A549 (cell line): ENCODE measurements at regions not wholly inside any gene's neighbourhood (a gene's known extent, or its start where the extent isn't known, plus 50 kb on each side); places are given as distances from the start of the nearest gene placed in this dataset.

Experiments
- ATAC-seq, 2 experiments: fragments of 200-7000 bp in 1 of 2; fragments of >200 bp in 1 of 2; cut with Nextera tagmentation in 1 of 2; cut with Tn5 transposase in 1 of 2; 3 replicates each; pipeline versions ENCODE4 v1.8.0 to v1.9.1; 2018 to 2020; ENCODE audit warnings: mild to moderate bottlenecking in 1 of 2, moderate library complexity in 1 of 2
- CTCF ChIA-PET: fragments of 300-600 bp; sonication (Branson Sonifier 250); formaldehyde crosslinking; extraction: SDS; loops from one replicate; lab custom pipeline; 2021; ENCODE audit warnings: antibody characterized with exemption, inconsistent platforms; lab: Yijun Ruan, JAX
- POLR2A ChIA-PET: fragments of 350-600 bp; formaldehyde crosslinking; extraction: SDS; loops from one replicate; lab custom pipeline; 2021; ENCODE audit warnings: antibody characterized with exemption, inconsistent platforms; lab: Yijun Ruan, JAX
- DNase-seq, 2 experiments: peaks; one replicate each; pipeline versions ENCODE4 v3.0.0 to v3.0.0-alpha.2; 2011 to 2016; ENCODE audit warnings: low read depth in 1 of 2, low spot score in 1 of 2
- FAIRE-seq: peaks from 2 replicates; lab custom pipeline; 2011; peaks lifted over from hg19 to GRCh38; lab: Jason Lieb, UNC
- H3K27ac ChIP-seq, 2 experiments: fragments of >200 bp; sonication (Bioruptor Twin); formaldehyde crosslinking; 3 replicates each; pipeline ENCODE4 v1.5.1; 2016 to 2017
- H3K4me1 ChIP-seq: fragments of >200 bp; sonication (Bioruptor Twin); formaldehyde crosslinking; 3 replicates; pipeline ENCODE4 v1.6.1; 2016
- H3K4me2 ChIP-seq: fragments of >200 bp; sonication (Bioruptor Twin); formaldehyde crosslinking; 3 replicates; pipeline ENCODE4 v1.6.1; 2016
- H3K4me3 ChIP-seq: fragments of >200 bp; sonication (Bioruptor Twin); formaldehyde crosslinking; 3 replicates; pipeline ENCODE4 v1.5.1; 2016
- H3K9me3 ChIP-seq: fragments of >200 bp; sonication (Bioruptor Twin); formaldehyde crosslinking; 3 replicates; pipeline ENCODE4 v1.6.1; 2016
- BCL3 ChIP-seq: fragments of >200 bp; sonication (Bioruptor Twin); formaldehyde crosslinking; IDR thresholded peaks from 3 replicates; pipeline ENCODE4 v1.6.1; 2016
- CBX8 ChIP-seq: fragments of 200-600 bp; sonication (generic); IDR thresholded peaks from 2 replicates; pipeline ENCODE4 v1.6.1; 2016
- CEBPB ChIP-seq, 2 experiments: fragments of >200 bp in 1 of 2; sonication (Bioruptor Twin) in 1 of 2; formaldehyde crosslinking in 1 of 2; IDR thresholded peaks; 2 replicates each; pipeline ENCODE4 v1.6.1; 2012 to 2016
- CHD2 ChIP-seq: fragments of 150-350 bp; IDR thresholded peaks from 2 replicates; pipeline ENCODE4 v1.6.1; 2014; ENCODE audit warnings: low read length; ENCODE audit not compliant: partially characterized antibody
- EHF ChIP-seq: fragments of 250-450 bp; sonication (Bioruptor Pico); IDR thresholded peaks from 2 replicates; pipeline ENCODE4 v1.5.0; 2020; ENCODE audit warnings: mild to moderate bottlenecking
- EP300 ChIP-seq, 2 experiments: fragments of >200 bp; sonication (Bioruptor Twin); formaldehyde crosslinking; IDR thresholded peaks; 2 replicates in 1 of 2; 3 replicates in 1 of 2; pipeline ENCODE4 v1.6.1; 2016 to 2017
- ESRRA ChIP-seq: fragments of 150-350 bp; IDR thresholded peaks from 2 replicates; pipeline ENCODE4 v1.6.1; 2014; ENCODE audit warnings: mild to moderate bottlenecking, low read length, borderline replicate concordance
- FOSB ChIP-seq: fragments of 250-450 bp; sonication (Bioruptor Pico); IDR thresholded peaks from 2 replicates; pipeline ENCODE4 v1.5.0; 2020; ENCODE audit warnings: mild to moderate bottlenecking, moderate library complexity
- FOSL2 ChIP-seq, 2 experiments: fragments of 450-650 bp in 1 of 2; fragments of >200 bp in 1 of 2; sonication (Bioruptor Twin) in 1 of 2; formaldehyde crosslinking; IDR thresholded peaks; 2 replicates each; pipeline versions ENCODE4 v1.5.0 to v1.6.1; 2016 to 2020; ENCODE audit warnings: mild to moderate bottlenecking in 1 of 2, moderate library complexity in 1 of 2
- FOXS1 ChIP-seq: fragments of 250-450 bp; sonication (Bioruptor Pico); IDR thresholded peaks from 2 replicates; pipeline ENCODE4 v1.5.0; 2020; ENCODE audit warnings: mild to moderate bottlenecking, moderate library complexity
- HDAC2 ChIP-seq: fragments of 200-600 bp; sonication (generic); IDR thresholded peaks from 2 replicates; pipeline ENCODE4 v1.6.1; 2016
- HEYL ChIP-seq: fragments of 250-450 bp; sonication (Bioruptor Pico); IDR thresholded peaks from 2 replicates; pipeline ENCODE4 v1.8.0; 2021; ENCODE audit warnings: mild to moderate bottlenecking, moderate library complexity
- HMGXB4 ChIP-seq: fragments of 250-450 bp; sonication (Bioruptor Pico); IDR thresholded peaks from 2 replicates; pipeline ENCODE4 v1.5.0; 2021; ENCODE audit warnings: mild to moderate bottlenecking, moderate library complexity, borderline replicate concordance
- HOXB13 ChIP-seq: fragments of 250-450 bp; sonication (Bioruptor Pico); IDR thresholded peaks from 2 replicates; pipeline ENCODE4 v1.5.0; 2020; ENCODE audit warnings: low read depth, mild to moderate bottlenecking, moderate library complexity
- KDM1A ChIP-seq: fragments of 200-600 bp; sonication (generic); IDR thresholded peaks from 2 replicates; pipeline ENCODE4 v1.6.1; 2016; ENCODE audit warnings: low read depth, mild to moderate bottlenecking
- MAFK ChIP-seq: fragments of 450-650 bp; IDR thresholded peaks from 2 replicates; pipeline ENCODE4 v1.6.1; 2014; ENCODE audit not compliant: partially characterized antibody
- MYC ChIP-seq: IDR thresholded peaks from 2 replicates; pipeline ENCODE4 v1.6.1; 2012; ENCODE audit warnings: mild to moderate bottlenecking, inconsistent platforms, low read length, improper control_type of control experiment, borderline replicate concordance
- NFE2L2 ChIP-seq: fragments of 150-350 bp; conservative IDR thresholded peaks from 2 replicates; pipeline ENCODE4 v1.6.1; 2014; ENCODE audit warnings: low read length
- NPAS2 ChIP-seq: fragments of 250-450 bp; sonication (Bioruptor Pico); IDR thresholded peaks from 2 replicates; pipeline ENCODE4 v1.8.0; 2022; ENCODE audit warnings: mild to moderate bottlenecking, moderate library complexity, borderline replicate concordance
- POLR2A ChIP-seq: IDR thresholded peaks from 2 replicates; pipeline ENCODE4 v1.6.1; 2012; ENCODE audit warnings: mild to moderate bottlenecking, low read length
- POLR2AphosphoS2 ChIP-seq: conservative IDR thresholded peaks from 2 replicates; pipeline ENCODE4 v1.6.1; 2012; ENCODE audit warnings: low read length, improper control_type of control experiment, inconsistent platforms
- RARB ChIP-seq: fragments of 250-450 bp; sonication (Bioruptor Pico); IDR thresholded peaks from 2 replicates; pipeline ENCODE4 v1.8.0; 2021; ENCODE audit warnings: mild to moderate bottlenecking, moderate library complexity
- REST ChIP-seq: fragments of 200-600 bp; sonication (generic); IDR thresholded peaks from 2 replicates; pipeline ENCODE4 v1.6.1; 2016; ENCODE audit warnings: antibody characterized with exemption, mild to moderate bottlenecking, moderate library complexity
- RFX5 ChIP-seq: fragments of 450-650 bp; IDR thresholded peaks from 2 replicates; pipeline ENCODE4 v1.7.1; 2014; ENCODE audit warnings: antibody characterized with exemption, mild to moderate bottlenecking, moderate library complexity
- SREBF2 ChIP-seq: fragments of 450-650 bp; IDR thresholded peaks from 2 replicates; pipeline ENCODE4 v1.6.1; 2014; ENCODE audit warnings: mild to moderate bottlenecking, moderate library complexity
- TP53 ChIP-seq: fragments of 250-450 bp; sonication (Bioruptor Pico); IDR thresholded peaks from 2 replicates; pipeline ENCODE4 v1.5.0; 2021; ENCODE audit warnings: mild to moderate bottlenecking, moderate library complexity
- ZNF302 ChIP-seq: fragments of 250-450 bp; sonication (Bioruptor Pico); IDR thresholded peaks from 2 replicates; pipeline ENCODE4 v1.9.0; 2021; ENCODE audit warnings: inconsistent platforms, mild to moderate bottlenecking, moderate library complexity
- ZSCAN20 ChIP-seq: fragments of 250-450 bp; sonication (Bioruptor Pico); IDR thresholded peaks from 2 replicates; pipeline ENCODE4 v1.8.0; 2022; ENCODE audit warnings: mild to moderate bottlenecking, moderate library complexity
- WGBS: methylation state at CpG from one replicate; pipeline ENCODE4 v1.1.6; 2017; ENCODE audit errors: missing lambda C conversion rate; 5-methylcytosine and 5-hydroxymethylcytosine counted together

GRCh38 chr18:72935744-72936143 lies 68.0 kb upstream of the NETO1 start:
- Histone ChIP-seq H3K9me3 (no peaks in the 10 kb centered on the region), H3K4me2 (no peak overlapping the region), H3K27ac (no peak overlapping the region), H3K4me3 (no peak overlapping the region), H3K4me1 (no peaks in the 10 kb centered on the region)
- no peak for FAIRE-seq
- ATAC-seq, result peak; percentile 38 to 73; a peak in 2 of 6 replicates
- DNase-seq, result peak in 1 of 2 experiments; percentile 2
- TF ChIP-seq RFX5 (no peak), POLR2AphosphoS2 (no peak), BCL3 (no peak), TP53 (CRISPR knock-in tag) (no peak), RARB (CRISPR knock-in tag) (no peak), CBX8 (no peak), HOXB13 (CRISPR knock-in tag) (no peak), FOXS1 (CRISPR knock-in tag) (no peak), ZNF302 (CRISPR knock-in tag) (no peak), EHF (CRISPR knock-in tag) (no peak), FOSL2 (IDR thresholded peaks at IDR 0.05) (no peak), FOSL2 (CRISPR knock-in tag; IDR thresholded peaks at IDR 0.05) (no peak), MYC (no peak), SREBF2 (no peak), ESRRA (no peak), FOSB (CRISPR knock-in tag) (no peak), ZSCAN20 (CRISPR knock-in tag) (no peak), EP300 (IDR thresholded peaks at IDR 0.05) (no peak), CEBPB (IDR thresholded peaks at IDR 0.05) (no peak)
- ChIA-PET POLR2A (no interaction called here), CTCF (no interaction called here)
- 8% methylated on average over 4 of the region's 4 CpGs for WGBS

GRCh38 chr18:72922895-72923294 lies 55.1 kb upstream of the NETO1 start:
- Histone ChIP-seq H3K4me3 (no peak overlapping the region), H3K4me2 (no peak overlapping the region), H3K9me3 (no peaks in the 10 kb centered on the region), H3K27ac (no peak overlapping the region), H3K4me1 (no peaks in the 10 kb centered on the region)
- FAIRE-seq, result no peak
- 38% methylated on average over 2 of the region's 2 CpGs for WGBS
- ChIA-PET POLR2A (no interaction called here), CTCF (no interaction called here)
- ATAC-seq, result no peak
- no peak for DNase-seq
- TF ChIP-seq POLR2A (no peak), NPAS2 (CRISPR knock-in tag) (no peak), FOSB (CRISPR knock-in tag) (no peak), CHD2 (no peak), HDAC2 (no peak), HMGXB4 (CRISPR knock-in tag) (no peak), KDM1A (no peak), MAFK (no peak), FOXS1 (CRISPR knock-in tag) (no peak), ZSCAN20 (CRISPR knock-in tag) (no peak), ZNF302 (CRISPR knock-in tag) (no peak), HEYL (no peak), REST (no peak), NFE2L2 (no peak), CBX8 (no peak), MYC (no peak), SREBF2 (no peak)
